Right lobe of liver (tissue), 6 donors: ENCODE measurements at regions not wholly inside any gene's neighbourhood (a gene's known extent, or its start where the extent isn't known, plus 50 kb on each side); places are given as distances from the start of the nearest gene placed in this dataset.

ENCODE experiments used
- ATAC-seq, 4 donors: fragments of 200-7000 bp; cut with Tn5 transposase; one replicate each; pipeline ENCODE4 v1.9.1; 2020; ENCODE audit warnings: mild to moderate bottlenecking in 4 of 4, moderate library complexity in 4 of 4
- DNase-seq, 3 donors: peaks; one replicate each; pipeline ENCODE4 v3.0.0-alpha.2; 2020
- H3K27ac ChIP-seq, 3 donors: fragments of 200-600 bp; one replicate each; pipeline ENCODE4 v1.8.0; 2022
- H3K27me3 ChIP-seq, 2 donors: fragments of 200-600 bp; one replicate each; pipeline ENCODE4 v1.8.0; 2022
- H3K36me3 ChIP-seq, 4 donors: fragments of 200-600 bp; sonication (generic) in 1 of 4; one replicate each; pipeline versions ENCODE4 v1.5.1 to v1.8.0; 2017 to 2022; ENCODE audit warnings: control low read depth in 1 of 4
- H3K4me1 ChIP-seq, 4 donors: fragments of 200-600 bp; sonication (generic) in 1 of 4; one replicate each; pipeline versions ENCODE4 v1.5.1 to v1.8.0; 2017 to 2022; ENCODE audit warnings: control low read depth in 1 of 4
- H3K4me3 ChIP-seq, 3 donors: fragments of 200-600 bp; one replicate each; pipeline ENCODE4 v1.8.0; 2022
- H3K9me3 ChIP-seq, 4 donors: fragments of 200-600 bp; sonication (generic) in 1 of 4; one replicate each; pipeline versions ENCODE4 v1.5.1 to v1.8.0; 2017 to 2022; ENCODE audit warnings: control low read depth in 1 of 4
- CTCF ChIP-seq, 4 donors: fragments of 200-600 bp in 3 of 4; fragments of 450-650 bp in 1 of 4; IDR thresholded peaks; one replicate each; pipeline versions ENCODE4 v1.5.1 to v1.8.0; 2016 to 2022; ENCODE audit warnings: antibody characterized with exemption in 4 of 4, mild to moderate bottlenecking in 2 of 4
- POLR2A ChIP-seq: fragments of 450-650 bp; IDR thresholded peaks from one replicate; pipeline ENCODE4 v1.6.1; 2017; ENCODE audit warnings: antibody characterized with exemption, mild to moderate bottlenecking
- WGBS: methylation state at CpG from one replicate; pipeline ENCODE4 v1.1.6; 2018; ENCODE audit warnings: low coverage, low lambda C conversion rate; ENCODE audit not compliant: insufficient coverage; ENCODE audit errors: missing lambda C conversion rate; 5-methylcytosine and 5-hydroxymethylcytosine counted together
- intact Hi-C, 2 donors: fragments of 100-400 bp; cut with DNase I; formaldehyde crosslinking; loops; one replicate each; pipeline versions ENCODE4 v1.11.2 to v1.14.1; 2022
- donor health status: DM: no; HTN: yes; CAD: no.
- donor health status: DM: no; HTN: no; CAD: no.
- donor health status: DM: no; HTN: no; CAD: no.
- donor health status: DM: no; HTN: yes; CAD: no.
- donor health status: DM: no; HTN: yes; CAD: no.

- WGBS: 42% methylated on average over 2 of the region's 4 CpGs
- Histone ChIP-seq H3K36me3 (no peaks in the 10 kb centered on the region), H3K9me3 (no peaks in the 10 kb centered on the region), H3K27me3 (no peaks in the 10 kb centered on the region), H3K4me3 (no peak overlapping the region), H3K27ac (no peak overlapping the region), H3K4me1 (no peaks in the 10 kb centered on the region)
- DNase-seq (no peak), ATAC-seq (no peak)
- TF ChIP-seq CTCF (IDR thresholded peaks at IDR 0.05): no peak
- TF ChIP-seq POLR2A: no peak
- intact Hi-C loops: no loop called here
Observed at GRCh38 chr18:55657572-55658331, 69.8 kb upstream of the TCF4 start.

- no peak for TF ChIP-seq CTCF (IDR thresholded peaks at IDR 0.05)
- no peak for TF ChIP-seq POLR2A
- H3K27me3 ChIP-seq: no peaks in the 10 kb centered on the region
- DNase-seq (no peak), ATAC-seq (no peak)
- no peak overlapping the region for H3K27ac ChIP-seq
- no peaks in the 10 kb centered on the region for H3K9me3 ChIP-seq
- intact Hi-C loops: no loop called here
- no peak overlapping the region for H3K4me3 ChIP-seq
- no peaks in the 10 kb centered on the region for H3K36me3 ChIP-seq
- H3K4me1 ChIP-seq: no peaks in the 10 kb centered on the region
Observed at GRCh38 chr18:55654986-55655385, 67.0 kb upstream of the TCF4 start.

- Histone ChIP-seq H3K36me3 (no peaks in the 10 kb centered on the region), H3K4me3 (no peak overlapping the region), H3K27me3 (no peaks in the 10 kb centered on the region), H3K4me1 (no peaks in the 10 kb centered on the region), H3K27ac (no peak overlapping the region), H3K9me3 (no peaks in the 10 kb centered on the region)
- no CpG with 5 or more reads among the region's 1 CpG for WGBS
- no peak for DNase-seq
- TF ChIP-seq POLR2A (no peak), CTCF (IDR thresholded peaks at IDR 0.05) (no peak)
- intact Hi-C loops: no loop called here
- no peak for ATAC-seq
Observed at GRCh38 chr18:55651236-55651635, 63.2 kb upstream of the TCF4 start.

GRCh38 chr18:55650363-55650870, 62.4 kb upstream of the TCF4 start:
- H3K9me3 ChIP-seq: no peaks in the 10 kb centered on the region
- H3K4me3 ChIP-seq: no peak overlapping the region
- no peaks in the 10 kb centered on the region for H3K4me1 ChIP-seq
- intact Hi-C loops: no loop called here
- no peaks in the 10 kb centered on the region for H3K36me3 ChIP-seq
- no peak for ATAC-seq
- DNase-seq: no peak
- H3K27me3 ChIP-seq: no peaks in the 10 kb centered on the region
- TF ChIP-seq POLR2A: no peak
- no peak for TF ChIP-seq CTCF (IDR thresholded peaks at IDR 0.05)
- 38% methylated on average over 4 of the region's 4 CpGs for WGBS
- no peak overlapping the region for H3K27ac ChIP-seq
